Testis (tissue), 2 donors: ENCODE measurements at regions not wholly inside any gene's neighbourhood (a gene's known extent, or its start where the extent isn't known, plus 50 kb on each side); places are given as distances from the start of the nearest gene placed in this dataset.

Experiments
- DNase-seq: peaks from one replicate; pipeline ENCODE4 v3.0.0-alpha.2; 2019
- H3K27ac ChIP-seq, 2 donors: fragments of 200-600 bp; sonication (generic); one replicate each; pipeline ENCODE4 v1.5.1; 2019
- H3K27me3 ChIP-seq: fragments of 200-600 bp; sonication (generic); one replicate; pipeline ENCODE4 v1.5.1; 2019
- H3K36me3 ChIP-seq: fragments of 200-600 bp; sonication (generic); one replicate; pipeline ENCODE4 v1.5.1; 2017; ENCODE audit warnings: low read depth; ENCODE audit errors: missing control alignments
- H3K4me1 ChIP-seq: fragments of 200-600 bp; sonication (generic); one replicate; pipeline ENCODE4 v1.5.1; 2019
- H3K4me3 ChIP-seq, 2 donors: fragments of 200-600 bp; sonication (generic); one replicate each; pipeline ENCODE4 v1.5.1; 2017 to 2019
- H3K9me3 ChIP-seq: fragments of 200-600 bp; sonication (generic); one replicate; pipeline ENCODE4 v1.5.1; 2017
- CTCF ChIP-seq, 3 experiments: fragments of 450-650 bp in 2 of 3; fragments of 200-600 bp in 1 of 3; sonication (generic) in 1 of 3; IDR thresholded peaks; one replicate each; pipeline ENCODE4 v1.5.1; 2016 to 2019; ENCODE audit warnings: antibody characterized with exemption in 3 of 3, mild to moderate bottlenecking in 2 of 3, moderate library complexity in 1 of 3
- POLR2A ChIP-seq: fragments of 450-650 bp; IDR thresholded peaks from one replicate; pipeline ENCODE4 v1.6.1; 2017; ENCODE audit warnings: antibody characterized with exemption, mild to moderate bottlenecking, moderate library complexity
- WGBS, 2 donors: methylation state at CpG; one replicate each; pipeline ENCODE4 v1.1.5; 2018; 5-methylcytosine and 5-hydroxymethylcytosine counted together
- intact Hi-C: fragments of 100-400 bp; cut with DNase I; formaldehyde crosslinking; loops from one replicate; pipeline ENCODE4 v1.15.1; 2023; ENCODE audit warnings: low total_unique reads

- intact Hi-C loops, result no loop called here
- TF ChIP-seq CTCF (IDR thresholded peaks at IDR 0.05) (no peak), POLR2A (no peak)
- no peaks in the 10 kb centered on the region for H3K9me3 ChIP-seq
- no peaks in the 10 kb centered on the region for H3K36me3 ChIP-seq
- 77 to 78% methylated on average over 24 to 31 of the region's 31 CpGs for whole genome bisulfite sequencing, 2 donors
- H3K27me3 ChIP-seq, result no peaks in the 10 kb centered on the region
- no peak for DNase-seq
- H3K27ac ChIP-seq, result no peak overlapping the region
- no peak overlapping the region for H3K4me3 ChIP-seq
- H3K4me1 ChIP-seq, result no peaks in the 10 kb centered on the region
Observed at GRCh38 chr17:79518585-79519523, 92.0 kb downstream of the RBFOX3 start.

- Histone ChIP-seq H3K4me3 (no peak overlapping the region), H3K9me3 (no peaks in the 10 kb centered on the region), H3K27me3 (no peaks in the 10 kb centered on the region), H3K27ac (no peak overlapping the region), H3K36me3 (no peaks in the 10 kb centered on the region), H3K4me1 (no peaks in the 10 kb centered on the region)
- no peak for DNase-seq
- intact Hi-C loops, result no loop called here
- WGBS, 2 donors, result 78% methylated on average over 24 of the region's 24 CpGs
- TF ChIP-seq POLR2A (no peak), CTCF (IDR thresholded peaks at IDR 0.05) (no peak)
Observed at GRCh38 chr17:79517827-79518584, 92.8 kb downstream of the RBFOX3 start.

- Histone ChIP-seq H3K27me3 (no peaks in the 10 kb centered on the region), H3K9me3 (no peaks in the 10 kb centered on the region), H3K4me3 (no peak overlapping the region), H3K4me1 (no peaks in the 10 kb centered on the region), H3K36me3 (no peaks in the 10 kb centered on the region), H3K27ac (no peak overlapping the region)
- 61 to 62% methylated on average over 19 to 21 of the region's 21 CpGs for WGBS, 2 donors
- intact Hi-C loops, result no loop called here
- TF ChIP-seq POLR2A, result no peak
- no peak for TF ChIP-seq CTCF (IDR thresholded peaks at IDR 0.05)
- DNase-seq, result no peak
Observed at GRCh38 chr17:79515646-79516571, 94.9 kb downstream of the RBFOX3 start.

- Histone ChIP-seq H3K36me3 (no peaks in the 10 kb centered on the region), H3K27me3 (no peaks in the 10 kb centered on the region), H3K4me3 (no peak overlapping the region), H3K27ac (no peak overlapping the region), H3K4me1 (no peaks in the 10 kb centered on the region), H3K9me3 (no peaks in the 10 kb centered on the region)
- TF ChIP-seq CTCF (IDR thresholded peaks at IDR 0.05), result no peak
- TF ChIP-seq POLR2A, result no peak
- intact Hi-C loops, result no loop called here
- 78 to 87% methylated on average over 4 to 7 of the region's 7 CpGs for WGBS, 2 donors
- DNase-seq, result no peak
Observed at GRCh38 chr17:79515110-79515509, 95.7 kb downstream of the RBFOX3 start.
